ENCODE measurements at regions not wholly inside any gene's neighbourhood (a gene's known extent, or its start where the extent isn't known, plus 50 kb on each side); places are given as distances from the start of the nearest gene placed in this dataset.

DNA sequence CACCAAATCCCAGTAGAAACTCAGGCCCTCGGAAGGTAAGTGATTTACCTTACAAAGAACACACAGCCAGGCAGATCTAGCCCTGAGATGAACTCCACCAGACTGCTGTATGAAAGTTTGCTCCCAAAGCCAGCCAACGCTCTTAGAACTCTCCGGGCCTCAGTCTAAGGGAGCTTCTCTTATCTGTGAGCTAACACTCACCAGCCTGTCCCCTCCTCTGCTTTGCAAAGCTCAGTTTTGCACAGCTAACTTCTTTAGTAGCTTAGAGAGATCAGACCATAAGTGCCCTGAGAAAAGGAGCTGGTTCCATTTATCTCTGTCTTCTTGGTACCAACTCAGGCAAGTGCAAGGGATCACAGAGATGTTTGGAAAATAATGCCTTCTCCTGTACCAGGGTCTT, 195.8 kb upstream of the JUN start:
- DNase-seq, result peak; percentile 16

DNA sequence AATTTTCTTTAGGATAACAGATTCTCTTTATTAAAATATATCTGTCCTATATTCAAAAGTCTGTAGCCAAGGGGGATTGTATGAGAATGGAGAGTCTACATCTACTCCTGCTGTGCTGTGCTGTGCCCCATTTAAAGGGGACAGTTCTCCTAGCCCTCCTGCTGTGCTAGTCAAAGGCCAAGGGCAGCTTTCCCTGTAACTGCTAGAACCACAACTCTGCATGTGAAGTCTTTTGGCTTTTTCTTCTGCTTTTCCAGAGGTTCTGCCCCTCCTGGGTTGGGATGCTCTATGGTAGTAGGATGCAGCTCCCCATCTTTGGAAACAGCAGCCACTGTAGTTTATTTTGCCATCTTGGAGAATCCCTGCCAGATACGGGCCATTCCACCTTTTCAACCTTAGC, 197.5 kb upstream of the JUN start:
- DNase-seq, result peak; percentile 32

DNA sequence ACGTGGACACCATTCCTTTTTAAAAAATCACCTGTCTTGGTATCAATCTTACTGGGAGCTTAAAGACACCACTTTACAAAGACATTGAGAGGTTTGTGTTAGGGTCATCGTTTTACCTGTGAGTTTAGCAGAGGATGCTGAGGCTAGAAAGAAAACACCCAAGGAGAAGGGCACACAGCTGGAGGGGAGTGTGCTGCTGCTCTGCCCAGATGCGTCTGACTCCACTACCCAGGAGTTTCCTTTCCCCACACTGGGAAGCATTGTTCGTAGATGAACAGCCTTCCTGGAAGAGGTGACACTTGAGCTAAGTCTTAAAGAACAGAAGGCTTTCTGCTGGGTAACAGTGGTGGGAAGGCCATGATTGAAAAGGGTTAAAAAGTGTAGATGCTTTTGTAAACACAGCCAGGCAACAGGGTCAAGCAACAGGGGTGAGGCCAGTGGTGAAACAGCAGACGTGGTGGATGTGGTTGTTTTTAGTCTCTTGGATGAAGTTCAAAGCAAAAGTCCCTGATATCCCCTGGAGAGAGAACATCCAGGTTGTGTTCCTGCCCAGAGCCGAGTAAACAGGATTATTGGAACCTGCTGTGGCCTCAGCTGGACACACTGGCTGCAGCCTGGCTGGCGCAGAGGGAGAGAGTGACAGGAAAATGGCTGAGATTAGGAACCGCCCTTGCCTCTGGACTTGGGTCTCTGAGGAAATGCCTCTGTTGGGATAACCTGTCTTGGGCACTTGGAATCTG, 198.6 kb upstream of the JUN start:
- DNase-seq, result peak; percentile 46

DNA sequence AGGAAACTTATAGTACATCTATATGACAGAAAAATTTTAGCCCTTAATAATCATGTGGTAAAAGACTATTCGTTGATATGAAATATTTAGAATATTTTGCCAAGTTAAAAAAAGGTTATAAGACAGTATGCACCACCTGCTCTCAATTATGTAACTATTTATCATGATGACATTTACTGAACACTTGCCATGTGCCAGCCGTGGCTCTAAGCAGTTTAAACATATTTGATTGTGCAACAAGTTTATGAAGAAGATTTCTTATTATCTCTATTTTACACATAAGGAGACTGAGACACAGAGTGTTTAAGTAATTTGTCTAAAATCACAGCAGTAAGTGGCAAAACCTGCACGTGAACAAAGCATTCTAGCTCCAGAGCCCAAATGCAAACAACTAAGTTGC, 199.3 kb upstream of the JUN start:
- DNase-seq, result no peak

DNA sequence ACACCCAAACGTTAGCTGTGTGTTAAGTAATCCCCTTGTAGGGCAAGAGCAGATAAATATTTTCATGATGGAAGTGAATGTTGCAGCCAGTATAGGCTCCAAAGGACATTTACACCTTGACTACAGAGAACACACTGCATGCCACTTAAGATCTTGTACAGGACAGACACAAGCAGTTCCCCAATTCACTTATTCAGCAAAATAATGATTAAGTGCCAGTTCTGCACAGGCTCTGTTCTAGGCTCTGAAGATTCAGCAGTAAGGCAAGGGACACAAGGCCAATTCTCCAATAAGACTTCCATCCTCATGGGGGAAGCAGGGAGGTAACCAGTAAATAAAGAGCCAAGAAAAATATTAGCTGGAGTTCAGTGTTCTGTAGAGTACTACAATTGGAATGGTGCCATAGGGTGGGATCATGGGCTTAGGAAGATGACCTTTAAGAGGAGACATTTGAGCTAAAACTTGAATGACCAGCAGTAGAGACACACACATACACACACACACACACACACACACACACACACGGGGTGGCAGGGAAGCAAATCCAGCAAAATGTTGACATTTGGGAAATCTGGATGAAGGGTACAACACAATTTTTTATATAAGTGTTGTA, 199.9 kb upstream of the JUN start:
- peak; percentile 4 for DNase-seq

DNA sequence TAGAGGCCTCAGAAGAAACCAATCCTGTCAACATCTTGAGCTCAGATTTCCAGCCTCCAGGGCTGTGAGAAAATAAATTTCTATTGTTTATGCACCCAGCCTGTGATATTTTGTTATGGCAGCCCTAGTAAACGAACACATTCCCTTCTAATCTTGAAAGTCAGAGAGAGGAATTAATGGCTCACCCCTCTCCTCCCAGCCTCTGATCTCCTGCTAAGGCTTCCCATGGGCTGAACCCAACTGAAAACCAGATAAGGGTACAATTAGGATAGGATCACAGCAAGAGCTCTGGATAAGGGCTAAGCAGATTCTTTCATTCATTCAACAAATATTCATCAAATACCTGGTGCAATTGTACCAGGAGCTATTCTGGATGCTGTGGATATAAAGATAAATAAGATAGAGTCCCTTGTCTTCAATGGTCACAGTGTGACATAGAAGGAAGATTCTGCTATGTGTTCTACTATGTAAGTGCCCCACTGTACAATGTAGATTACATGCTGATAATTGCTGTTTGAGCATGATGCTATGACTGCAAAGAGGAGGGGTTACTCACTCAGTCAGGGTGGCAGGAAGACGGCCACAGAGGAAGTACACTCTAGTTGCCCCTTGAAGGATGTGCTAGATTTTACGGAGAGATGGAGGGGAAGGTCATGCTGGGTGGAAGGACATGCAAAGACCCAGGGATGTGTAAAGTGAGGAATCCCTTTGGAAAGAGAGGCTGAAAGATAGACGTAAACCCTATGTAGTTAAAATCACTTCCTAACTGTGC, 203.3 kb upstream of the JUN start:
- DNase-seq, result peak; percentile 22

DNA sequence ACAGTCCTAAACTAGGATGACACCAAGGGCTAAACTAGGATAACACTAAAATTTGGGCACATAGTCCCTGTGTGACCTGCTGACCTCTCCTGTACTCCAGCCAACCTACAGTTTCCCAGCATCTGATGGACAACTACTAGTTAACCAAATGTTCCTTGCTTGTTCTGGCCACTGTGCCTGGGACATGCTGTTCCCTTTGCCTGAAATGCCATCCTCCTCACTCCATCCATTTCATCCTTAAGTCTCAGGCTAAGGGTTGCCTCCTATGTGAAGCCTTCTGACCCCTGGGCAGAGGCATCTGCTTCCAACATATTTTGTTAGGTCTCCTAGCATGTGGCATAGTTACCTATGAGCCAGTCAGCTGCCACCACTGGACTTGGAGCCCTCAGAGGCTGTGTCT, 204.9 kb upstream of the JUN start:
- peak; percentile 20 for DNase-seq

DNA sequence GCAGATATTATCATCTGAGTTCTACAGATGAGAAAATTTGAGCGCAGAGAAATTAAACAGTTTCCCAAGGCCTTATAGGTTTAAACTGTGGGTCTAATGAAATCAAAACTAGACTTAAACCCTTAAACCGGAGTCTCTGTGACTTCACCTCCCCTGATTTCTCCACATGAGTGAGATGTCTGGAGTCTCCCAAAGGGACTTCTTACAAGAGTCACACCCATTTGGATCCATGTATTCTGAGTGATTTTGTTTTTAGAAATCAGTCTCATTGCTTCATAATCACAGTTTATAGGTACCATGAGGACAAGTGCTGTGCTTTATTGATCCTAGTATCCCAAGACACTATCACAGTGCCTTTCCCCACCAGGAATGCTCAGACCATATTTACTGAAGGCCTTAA, 206.0 kb upstream of the JUN start:
- DNase-seq, result no peak

DNA sequence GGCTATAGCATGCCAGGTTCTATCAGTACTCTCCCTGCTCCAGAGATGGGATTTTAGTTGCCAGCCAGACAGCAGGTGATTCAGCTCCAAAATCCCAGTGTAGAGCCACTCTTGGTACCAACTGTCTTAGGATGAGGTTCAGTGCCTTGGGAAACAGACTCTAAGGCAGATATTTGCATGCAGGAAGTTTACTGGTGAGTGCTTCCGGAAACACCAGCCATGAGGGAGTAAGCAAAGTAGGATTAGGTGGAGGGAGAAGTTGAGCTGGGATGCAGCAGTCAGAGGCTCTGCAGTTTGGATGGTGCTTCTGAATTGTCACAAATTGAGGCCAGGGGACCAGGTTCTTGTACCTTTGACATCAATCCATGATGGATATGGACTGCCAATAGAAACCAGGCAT, 207.5 kb upstream of the JUN start:
- DNase-seq, result peak; percentile 13

DNA sequence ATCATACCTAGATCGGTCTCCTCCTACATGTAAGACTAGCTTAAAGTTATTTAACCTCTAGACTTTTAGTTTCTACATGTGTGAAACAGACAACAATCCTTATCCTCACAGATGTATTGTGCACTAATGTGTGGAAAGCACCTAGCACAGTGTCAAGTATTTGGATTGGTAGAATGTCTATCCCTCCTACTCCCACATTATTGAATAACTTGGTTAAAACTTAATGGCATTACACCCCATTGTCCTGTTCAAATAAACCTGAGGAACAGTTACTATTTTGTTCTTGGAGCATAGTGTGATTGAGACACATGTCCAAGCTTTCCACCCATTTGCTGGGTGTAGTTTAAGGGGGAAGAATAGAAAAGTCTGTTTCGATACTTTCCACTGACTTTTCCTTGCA, 208.8 kb upstream of the JUN start:
- DNase-seq, result peak; percentile 2

DNA sequence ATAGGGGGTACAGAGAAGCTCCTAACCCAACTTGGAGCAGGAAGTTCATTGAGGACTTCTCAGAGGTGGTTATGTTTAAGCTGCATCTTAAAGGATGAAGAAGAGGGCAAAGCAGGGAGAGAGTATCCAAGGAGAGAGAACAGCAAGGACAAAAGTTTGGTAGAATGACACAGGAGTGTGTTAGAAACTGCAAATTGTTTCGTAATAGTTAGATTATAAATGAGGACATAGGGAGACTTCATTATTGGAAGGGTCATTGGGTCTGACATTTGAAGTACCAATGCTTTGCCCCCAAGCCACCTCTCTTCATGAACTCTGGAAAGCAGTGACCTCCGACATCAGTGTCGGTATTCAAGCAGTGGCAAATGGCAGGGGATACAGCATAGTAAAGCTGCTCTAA, 209.6 kb upstream of the JUN start:
- peak; percentile 4 for DNase-seq

DNA sequence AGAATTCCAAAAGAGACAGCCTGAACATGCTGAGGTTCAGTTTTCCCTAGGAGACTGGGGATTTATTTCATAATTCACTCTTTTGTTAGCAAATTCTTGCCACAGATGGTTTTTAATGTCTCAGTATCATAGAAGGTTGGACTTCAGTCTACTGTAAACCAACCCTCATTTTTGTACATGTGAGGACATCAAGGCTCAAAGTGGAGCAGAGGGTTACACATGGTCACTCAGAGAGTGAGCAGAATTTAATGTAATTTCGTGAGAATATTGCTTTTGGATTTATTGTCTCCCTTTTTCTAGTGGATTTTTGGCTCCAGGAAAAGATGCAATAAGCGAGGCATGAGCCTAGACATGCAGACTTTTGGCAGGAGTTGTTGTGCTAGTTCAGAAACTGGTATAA, 210.8 kb upstream of the JUN start:
- no peak for DNase-seq

DNA sequence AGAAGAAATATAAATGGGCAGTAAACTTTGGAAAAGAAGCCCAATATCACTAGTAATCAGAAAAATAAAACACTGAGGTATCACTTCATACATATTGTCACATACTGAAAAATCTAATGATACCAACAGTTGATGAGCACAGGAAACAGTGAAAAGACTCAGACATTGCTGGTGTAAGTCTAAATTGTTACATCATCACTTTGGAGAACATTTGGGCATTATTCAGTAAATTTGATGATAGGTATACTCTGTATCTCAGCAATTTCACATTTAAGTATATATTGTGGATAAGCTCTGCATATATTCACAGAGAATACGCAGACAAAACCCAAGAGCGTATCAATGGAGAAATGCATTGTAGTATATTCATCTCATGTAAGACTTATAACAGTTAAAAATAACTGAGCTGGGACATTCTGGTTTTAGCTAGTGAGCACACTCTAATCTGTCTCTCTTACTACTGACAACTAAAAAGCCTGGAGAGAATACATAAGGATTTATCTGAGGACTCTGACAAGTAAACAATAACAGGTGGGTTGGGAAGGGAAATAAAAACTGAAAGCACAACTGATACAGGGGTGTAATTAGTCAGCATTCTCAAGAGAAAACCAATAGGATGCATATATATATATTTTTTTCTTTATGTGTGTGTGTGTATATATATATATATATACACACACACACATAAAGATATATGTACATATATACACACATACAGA, 212.7 kb upstream of the JUN start:
- no peak for DNase-seq

DNA sequence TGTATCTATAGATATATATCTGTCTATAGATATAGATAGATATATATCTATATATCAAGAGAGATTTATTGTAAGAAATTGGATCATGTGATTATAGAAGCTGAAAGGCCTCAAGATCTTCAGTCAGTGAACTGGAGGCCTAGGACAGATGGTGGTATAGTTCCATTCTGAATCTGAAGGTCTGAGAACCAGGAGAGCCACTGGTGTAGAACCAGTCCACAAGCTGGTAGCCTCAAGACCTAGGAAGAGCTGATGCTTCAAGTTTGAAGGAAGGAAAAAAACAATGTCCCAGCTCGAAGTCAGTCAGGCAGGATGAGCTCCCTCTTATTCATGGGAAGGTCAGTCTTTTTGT, 213.2 kb upstream of the JUN start:
- peak; percentile 10 for DNase-seq

DNA sequence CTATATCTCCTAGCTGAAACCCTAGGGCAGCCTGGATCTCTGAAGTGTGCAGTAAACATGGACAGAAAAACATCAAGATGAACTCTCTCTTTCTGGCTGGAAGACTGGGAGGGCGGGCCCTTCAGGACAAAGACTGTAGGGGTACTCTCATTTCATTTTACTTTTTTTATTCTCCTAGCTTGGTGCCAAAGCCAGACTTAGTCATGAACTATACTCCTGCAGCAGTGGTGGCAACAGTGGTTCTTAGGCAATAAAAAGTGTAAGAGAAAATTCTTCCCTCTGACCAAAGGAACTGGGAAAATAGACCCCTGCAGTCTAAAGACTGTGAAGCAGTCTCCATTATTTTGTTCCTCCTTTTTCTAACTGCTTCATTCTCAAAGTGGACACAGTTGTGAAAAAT, 213.8 kb upstream of the JUN start:
- peak; percentile 7 for DNase-seq

DNA sequence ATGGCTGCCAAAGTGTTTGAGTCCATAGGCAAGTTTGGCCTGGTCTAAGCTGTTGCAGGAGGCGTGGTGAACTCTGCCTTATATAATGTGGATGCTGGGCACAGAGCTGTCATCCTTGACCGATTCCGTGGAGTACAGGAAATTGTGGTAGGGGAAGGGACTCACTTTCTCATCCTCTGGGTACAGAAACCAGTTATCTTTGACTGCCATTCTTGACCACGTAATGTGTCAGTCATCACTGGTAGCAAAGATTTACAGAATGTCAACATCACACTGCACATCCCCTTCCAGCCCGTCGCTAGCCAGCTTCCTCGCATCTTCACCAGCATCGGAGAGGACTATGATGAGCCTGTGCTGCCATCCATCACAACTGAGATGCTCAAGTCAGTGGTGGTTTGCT, 215.8 kb upstream of the JUN start:
- peak; percentile 28 for DNase-seq

DNA sequence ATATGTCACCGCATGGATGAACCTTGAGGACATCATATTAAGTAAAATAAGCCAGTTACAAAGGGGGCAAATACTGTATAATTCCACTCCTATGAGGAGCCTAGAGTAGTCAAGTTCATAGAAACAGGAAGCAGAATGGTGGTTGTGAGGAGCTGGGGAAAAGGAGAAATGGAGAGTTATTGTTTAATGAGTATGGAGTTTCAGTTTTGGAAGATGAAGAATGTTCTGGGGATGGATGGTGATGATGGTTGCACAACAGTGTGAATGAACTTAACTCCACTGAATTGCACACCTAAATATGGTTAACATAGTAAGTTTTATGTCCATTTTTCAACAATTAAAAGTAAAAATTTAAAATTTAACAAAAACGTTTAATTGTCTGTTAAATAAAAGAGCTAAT, 220.9 kb upstream of the JUN start:
- no peak for DNase-seq

DNA sequence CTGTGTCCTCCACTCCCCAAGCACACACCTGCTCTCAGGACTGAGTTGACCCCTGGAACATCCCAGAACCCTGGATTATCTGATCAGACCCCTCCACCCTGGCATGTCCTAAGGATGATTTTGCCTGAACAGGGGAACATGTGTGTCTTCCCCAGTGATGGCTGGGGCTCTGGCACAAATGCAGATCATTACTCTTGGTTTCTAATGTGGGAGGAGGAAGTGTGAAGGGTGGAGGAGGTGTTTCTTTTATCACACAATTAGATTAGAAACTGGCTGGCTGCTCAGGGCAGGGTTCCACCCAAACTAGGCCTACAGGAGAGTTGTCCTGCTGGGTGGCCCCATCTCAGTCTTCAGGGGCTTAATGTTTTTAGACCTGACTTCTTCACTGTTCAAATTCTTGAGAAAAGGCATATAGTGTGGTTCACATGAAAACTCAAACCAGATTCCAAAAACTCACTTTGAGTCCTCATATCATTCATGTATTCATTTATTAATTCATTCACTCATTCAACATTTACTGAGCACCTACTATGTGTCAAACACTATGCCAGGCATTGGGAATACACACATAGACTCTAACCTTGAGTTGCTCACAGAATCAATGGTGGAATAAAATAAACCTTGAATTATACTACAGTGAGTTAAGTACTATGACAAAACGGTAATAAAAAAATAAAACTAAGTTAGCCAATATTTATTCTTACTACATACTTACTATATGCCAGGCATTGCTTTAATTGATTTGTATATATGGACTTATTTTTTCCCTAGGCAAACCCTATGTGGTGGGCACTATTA, 221.8 kb upstream of the JUN start:
- peak; percentile 14 for DNase-seq

DNA sequence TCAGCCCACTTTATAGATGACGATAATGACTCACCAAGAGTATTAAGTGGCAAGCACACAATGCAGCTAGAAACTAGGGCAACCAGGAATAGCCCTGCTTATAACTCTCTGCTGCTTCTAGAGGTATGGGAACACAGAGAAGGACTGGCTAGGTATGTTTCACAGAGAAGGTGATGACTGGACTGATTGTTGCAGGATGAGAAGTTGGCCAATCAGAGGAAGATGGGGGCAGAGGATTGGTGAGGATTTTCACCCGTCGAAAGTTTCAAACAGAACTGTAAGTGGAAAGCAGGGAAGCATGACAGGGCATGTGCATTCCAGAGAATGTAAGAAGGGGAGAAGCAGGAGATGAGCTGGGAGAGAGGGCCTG, 222.4 kb upstream of the JUN start:
- DNase-seq, result peak; percentile 26

DNA sequence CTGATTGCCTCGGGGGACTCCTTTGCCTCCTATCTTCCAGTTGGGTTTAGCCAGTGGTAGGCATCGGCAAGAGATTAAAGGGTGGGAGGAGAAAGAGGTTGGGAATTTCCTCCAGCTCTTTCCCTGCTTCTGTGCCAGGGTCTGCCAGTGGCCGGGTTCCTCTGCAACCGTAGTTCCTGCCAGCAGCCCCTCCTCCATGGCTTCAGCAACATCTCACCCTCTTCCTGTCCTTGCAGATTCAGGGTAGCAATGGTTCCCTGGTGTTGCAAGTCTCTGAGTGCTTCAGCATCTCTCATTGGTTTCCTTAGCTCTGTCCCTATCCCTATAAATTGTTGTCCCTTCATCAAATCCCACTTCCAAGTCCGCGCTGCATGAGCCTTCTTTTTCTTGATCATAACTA, 223.1 kb upstream of the JUN start:
- DNase-seq, result peak; percentile 9

DNA sequence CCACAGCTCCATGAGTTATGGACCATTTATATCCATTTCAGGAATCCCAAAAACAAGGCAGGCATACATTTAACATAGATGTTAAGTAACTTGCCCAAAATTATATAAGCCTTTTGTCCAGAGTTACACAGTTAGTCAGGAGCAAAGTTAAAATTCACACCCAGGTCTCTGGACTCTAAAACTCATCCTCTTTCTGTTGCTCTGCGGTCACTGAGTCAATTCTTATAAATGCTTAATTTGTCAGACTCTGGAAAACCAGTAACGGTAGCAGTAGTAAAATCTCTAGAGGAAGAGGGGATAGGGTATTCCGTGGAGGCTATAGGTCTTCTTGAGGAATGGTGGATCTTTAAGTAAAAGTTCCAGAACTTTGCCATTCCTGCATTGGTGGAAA, 223.6 kb upstream of the JUN start:
- DNase-seq, result no peak

DNA sequence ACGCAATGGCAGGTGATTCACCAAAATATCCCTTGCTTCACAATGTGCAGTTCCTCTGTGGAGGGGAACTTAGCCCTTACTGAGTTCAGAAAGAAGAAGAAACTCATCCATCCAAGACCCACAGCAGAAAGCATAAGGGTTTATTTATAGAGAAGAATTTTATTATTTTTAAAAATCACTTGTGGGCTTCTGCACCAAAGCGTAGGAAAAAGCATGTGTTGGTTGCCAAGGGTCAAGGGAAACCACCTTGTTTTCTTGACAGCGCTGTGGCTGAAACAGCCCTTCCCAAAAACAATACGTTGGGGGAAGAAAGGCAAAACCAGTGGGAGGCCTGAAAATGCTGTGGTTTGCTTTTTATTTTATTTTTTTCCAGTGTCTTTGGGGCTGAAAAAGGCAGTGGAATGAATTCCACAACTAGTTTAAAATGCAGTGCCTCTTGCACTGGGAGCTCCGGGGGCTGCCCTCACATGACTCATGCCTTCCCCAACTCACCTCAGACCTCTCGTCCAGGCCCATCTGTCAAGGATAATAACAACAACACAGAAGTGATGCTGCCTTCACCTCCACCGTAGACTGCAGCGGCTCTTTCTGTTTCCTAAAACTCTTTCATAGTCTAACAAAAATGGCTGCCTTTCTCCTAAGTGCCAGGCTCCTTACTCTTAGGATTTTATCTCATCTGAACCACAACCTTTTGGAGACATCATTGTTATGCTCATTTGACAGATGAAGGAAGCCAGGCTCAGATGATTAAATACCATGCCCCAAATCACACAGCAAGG, 224.2 kb upstream of the JUN start:
- DNase-seq, result peak; percentile 83

Measured in islet precursor cell (in vitro differentiated cells).